ENCODE measurements at regions not wholly inside any gene's neighbourhood (a gene's known extent, or its start where the extent isn't known, plus 50 kb on each side); places are given as distances from the start of the nearest gene placed in this dataset.
A peak's percentile ranks its signal among the peaks of the same experiment; 100 is the strongest.

DNA sequence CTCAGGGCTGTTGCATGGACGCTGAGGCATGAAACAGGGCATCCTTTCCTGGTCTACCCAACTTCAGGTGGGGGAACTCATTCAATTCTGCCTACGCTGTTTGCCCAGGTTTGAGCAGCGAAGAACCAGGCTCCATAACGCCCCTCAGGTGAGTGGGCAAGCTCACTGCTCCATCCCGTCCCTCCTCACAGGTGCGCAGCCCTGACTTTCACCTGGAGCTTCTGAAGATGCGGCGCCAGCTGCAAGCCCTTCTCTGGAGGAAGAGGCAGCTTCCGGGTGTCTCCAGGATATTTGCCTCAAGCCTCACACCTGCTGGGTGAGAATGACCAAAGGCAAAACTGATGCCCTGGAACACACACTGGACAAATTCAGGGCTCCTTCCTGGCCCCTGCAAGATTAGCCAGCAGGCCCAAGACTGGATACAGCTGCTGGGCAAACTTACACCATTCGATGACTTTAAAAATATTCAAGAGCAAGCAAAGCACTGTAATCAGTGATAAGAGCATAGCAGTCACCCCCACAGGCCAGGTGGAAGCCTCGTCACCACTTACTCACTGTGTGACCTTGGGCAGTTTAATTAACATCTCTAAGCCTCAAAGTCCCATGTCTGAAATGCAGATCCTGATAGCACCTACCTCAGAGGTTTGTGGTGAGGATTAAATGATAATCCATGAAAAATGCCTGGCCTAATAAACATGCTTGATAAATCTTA lies 97.7 kb downstream of the GYPC start:
- H3K4me3 ChIP-seq (ENCODE audit: low read depth, low read length) = no peak overlapping the region
- no peak for DNase-seq (ENCODE audit: low read depth)
- no peak for TF ChIP-seq MYC (IDR thresholded peaks at IDR 0.05; ENCODE audit: low read depth, low read length)
- TF ChIP-seq, protein P1, sequence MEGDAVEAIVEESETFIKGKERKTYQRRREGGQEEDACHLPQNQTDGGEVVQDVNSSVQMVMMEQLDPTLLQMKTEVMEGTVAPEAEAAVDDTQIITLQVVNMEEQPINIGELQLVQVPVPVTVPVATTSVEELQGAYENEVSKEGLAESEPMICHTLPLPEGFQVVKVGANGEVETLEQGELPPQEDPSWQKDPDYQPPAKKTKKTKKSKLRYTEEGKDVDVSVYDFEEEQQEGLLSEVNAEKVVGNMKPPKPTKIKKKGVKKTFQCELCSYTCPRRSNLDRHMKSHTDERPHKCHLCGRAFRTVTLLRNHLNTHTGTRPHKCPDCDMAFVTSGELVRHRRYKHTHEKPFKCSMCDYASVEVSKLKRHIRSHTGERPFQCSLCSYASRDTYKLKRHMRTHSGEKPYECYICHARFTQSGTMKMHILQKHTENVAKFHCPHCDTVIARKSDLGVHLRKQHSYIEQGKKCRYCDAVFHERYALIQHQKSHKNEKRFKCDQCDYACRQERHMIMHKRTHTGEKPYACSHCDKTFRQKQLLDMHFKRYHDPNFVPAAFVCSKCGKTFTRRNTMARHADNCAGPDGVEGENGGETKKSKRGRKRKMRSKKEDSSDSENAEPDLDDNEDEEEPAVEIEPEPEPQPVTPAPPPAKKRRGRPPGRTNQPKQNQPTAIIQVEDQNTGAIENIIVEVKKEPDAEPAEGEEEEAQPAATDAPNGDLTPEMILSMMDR (IDR thresholded peaks at IDR 0.05; ENCODE audit: low read depth, low read length) = no peak
- no peak for TF ChIP-seq MAX (IDR thresholded peaks at IDR 0.05; ENCODE audit: low read depth, low read length)
- TF ChIP-seq POLR2A (IDR thresholded peaks at IDR 0.05; ENCODE audit: extremely low read depth, insufficient read length) = no peak

DNA sequence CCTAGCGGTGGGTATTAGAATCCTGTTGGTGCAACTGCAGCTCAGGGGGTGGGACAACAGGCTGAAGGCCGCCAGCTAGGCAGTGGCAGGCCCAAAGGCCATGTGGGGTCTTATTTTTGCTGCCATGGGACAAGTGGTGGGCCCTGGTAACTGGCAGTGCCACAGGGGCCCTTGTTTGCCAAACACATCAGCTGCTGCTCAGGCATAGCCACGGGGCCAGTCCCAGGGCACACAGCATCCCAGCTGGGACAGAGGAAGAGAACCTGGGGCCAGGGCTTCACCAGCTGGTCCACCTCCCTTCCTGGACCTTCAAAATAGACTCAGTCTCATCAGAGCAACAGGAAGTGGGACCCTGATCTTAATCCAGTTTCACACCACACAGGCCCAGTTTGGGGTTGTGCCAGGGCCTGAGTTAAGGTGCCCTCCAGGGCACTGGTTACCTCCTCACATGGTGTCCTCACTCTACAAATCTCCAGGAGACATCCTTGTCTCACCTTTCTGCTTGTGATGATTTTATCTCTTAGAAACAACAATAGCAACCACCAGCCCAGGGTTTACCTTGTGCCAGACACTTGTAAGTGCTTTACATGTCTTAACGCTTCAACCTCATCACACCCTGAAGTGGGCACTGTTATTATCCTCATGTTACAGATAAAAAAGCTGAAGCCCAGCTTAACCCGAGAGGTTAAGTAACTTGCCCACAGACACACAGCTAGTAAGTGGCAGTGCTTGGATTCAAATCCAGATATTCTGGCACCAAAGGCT lies 98.5 kb downstream of the GYPC start:
- no peak overlapping the region for H3K4me3 ChIP-seq (ENCODE audit: low read depth, low read length)
- no peak for DNase-seq (ENCODE audit: low read depth)
- TF ChIP-seq MAX (IDR thresholded peaks at IDR 0.05; ENCODE audit: low read depth, low read length) = no peak
- TF ChIP-seq POLR2A (IDR thresholded peaks at IDR 0.05; ENCODE audit: extremely low read depth, insufficient read length) = no peak
- no peak for TF ChIP-seq MYC (IDR thresholded peaks at IDR 0.05; ENCODE audit: low read depth, low read length)
- TF ChIP-seq, protein P1 (IDR thresholded peaks at IDR 0.05; ENCODE audit: low read depth, low read length) = no peak

GRCh38 chr2:126756125-126756524 lies 100.2 kb downstream of the GYPC start:
- no peak overlapping the region for H3K4me3 ChIP-seq (ENCODE audit: low read depth, low read length)
- DNase-seq (ENCODE audit: low read depth) = no peak
- TF ChIP-seq, protein P1 (IDR thresholded peaks at IDR 0.05; ENCODE audit: low read depth, low read length) = no peak
- TF ChIP-seq MAX (IDR thresholded peaks at IDR 0.05; ENCODE audit: low read depth, low read length) = no peak
- TF ChIP-seq MYC (IDR thresholded peaks at IDR 0.05; ENCODE audit: low read depth, low read length) = no peak
- no peak for TF ChIP-seq POLR2A (IDR thresholded peaks at IDR 0.05; ENCODE audit: extremely low read depth, insufficient read length)

DNA sequence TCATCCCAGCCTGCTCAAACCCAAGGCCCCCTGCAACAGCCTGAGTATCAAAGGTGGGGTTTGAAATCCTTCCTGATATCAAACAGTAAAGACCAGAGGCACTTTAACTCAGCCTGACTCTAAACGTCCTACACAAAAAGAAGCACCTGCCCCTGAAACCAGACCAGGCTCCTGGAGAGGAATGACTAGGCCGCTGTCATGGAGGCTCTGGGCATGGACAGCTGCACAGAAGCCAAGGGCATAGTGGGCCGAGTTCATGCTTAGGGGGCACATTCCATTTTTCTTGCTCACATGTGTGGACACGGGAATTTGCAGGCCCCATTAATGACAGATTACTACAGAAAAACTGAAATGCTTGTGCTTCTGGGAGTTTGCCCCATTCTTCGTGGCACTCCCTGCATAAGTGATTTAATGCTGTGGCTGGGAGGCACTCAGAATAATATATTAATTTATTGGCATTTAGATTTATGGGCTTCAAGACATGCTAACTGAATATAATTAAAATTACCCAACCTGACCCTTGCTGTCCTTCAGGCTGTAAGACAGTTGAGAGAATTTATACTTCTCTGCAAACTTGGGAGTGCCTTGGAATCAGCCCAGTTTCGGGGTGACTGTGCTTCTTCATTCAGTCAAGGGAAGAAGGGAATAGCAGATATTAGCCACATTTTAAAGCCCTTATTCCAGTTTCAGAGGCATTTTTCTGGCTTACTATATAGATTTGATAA lies 105.5 kb downstream of the GYPC start:
- TF ChIP-seq, protein P1 (IDR thresholded peaks at IDR 0.05; ENCODE audit: low read depth, low read length) = no peak
- TF ChIP-seq MAX (IDR thresholded peaks at IDR 0.05; ENCODE audit: low read depth, low read length) (no peak), POLR2A (IDR thresholded peaks at IDR 0.05; ENCODE audit: extremely low read depth, insufficient read length) (no peak), MYC (IDR thresholded peaks at IDR 0.05; ENCODE audit: low read depth, low read length) (no peak)
- DNase-seq (ENCODE audit: low read depth) = no peak
- no peak overlapping the region for H3K4me3 ChIP-seq (ENCODE audit: low read depth, low read length)

- H3K4me3 ChIP-seq (ENCODE audit: low read depth, low read length) = no peak overlapping the region
- TF ChIP-seq POLR2A (IDR thresholded peaks at IDR 0.05; ENCODE audit: extremely low read depth, insufficient read length) = no peak
- TF ChIP-seq, protein P1 (IDR thresholded peaks at IDR 0.05; ENCODE audit: low read depth, low read length) = no peak
- no peak for TF ChIP-seq MAX (IDR thresholded peaks at IDR 0.05; ENCODE audit: low read depth, low read length)
- TF ChIP-seq MYC (IDR thresholded peaks at IDR 0.05; ENCODE audit: low read depth, low read length) = no peak
- DNase-seq (ENCODE audit: low read depth) = peak; percentile 23
Observed at GRCh38 chr2:126761981-126762878, 106.3 kb downstream of the GYPC start.
